HAP-1 (cell line): ENCODE measurements at regions not wholly inside any gene's neighbourhood (a gene's known extent, or its start where the extent isn't known, plus 50 kb on each side); places are given as distances from the start of the nearest gene placed in this dataset.
"Not testable (repeated sequence)": the region's sequence is repeated elsewhere in the genome, so short reads cannot be mapped to it uniquely, and the experiment has no call there.

Experiments used
- DNase-seq, 2 experiments: peaks; one replicate each; pipeline ENCODE4 v3.0.0-alpha.2; 2016 to 2020; ENCODE audit warnings: low spot score in 2 of 2
- H3K27me3 ChIP-seq: fragments of 250-450 bp; sonication (Bioruptor Pico); 2 replicates; pipeline ENCODE4 v1.5.1; 2020; ENCODE audit warnings: low read depth, mild to moderate bottlenecking, moderate library complexity
- H3K36me3 ChIP-seq: fragments of 250-450 bp; sonication (Bioruptor Pico); replicated peaks from 2 replicates; pipeline ENCODE4 v1.5.1; 2020; ENCODE audit warnings: mild to moderate bottlenecking
- H3K4me1 ChIP-seq: fragments of 250-450 bp; sonication (Bioruptor Pico); 2 replicates; pipeline ENCODE4 v1.5.1; 2020; ENCODE audit warnings: mild to moderate bottlenecking
- H3K4me3 ChIP-seq: fragments of 250-450 bp; sonication (Bioruptor Pico); 2 replicates; pipeline ENCODE4 v1.5.1; 2020; ENCODE audit warnings: mild to moderate bottlenecking, moderate library complexity
- H3K9me3 ChIP-seq: fragments of 250-450 bp; sonication (Bioruptor Pico); 2 replicates; pipeline ENCODE4 v1.5.1; 2020; ENCODE audit warnings: mild to moderate bottlenecking, moderate library complexity
- in situ Hi-C: fragments of 300-500 bp; cut with MboI; formaldehyde crosslinking; loops from 3 replicates; pipeline ENCODE4 v1.14.3; 2020; ENCODE audit warnings: low sequenced_read_pairs, inconsistent platforms, mixed read lengths

- H3K27me3 ChIP-seq: peaks cover 3% of the 10 kb centered on the region; the same call in 1 of the 2 replicates
- no peaks in the 10 kb centered on the region for H3K36me3 ChIP-seq
- H3K4me3 ChIP-seq: no peak overlapping the region
- H3K9me3 ChIP-seq: no peaks in the 10 kb centered on the region
- no peaks in the 10 kb centered on the region for H3K4me1 ChIP-seq
- DNase-seq: no peak
- in situ Hi-C loops: no loop called here
Measured at GRCh38 chr3:182516597-182517336, 276.5 kb upstream of the ATP11B start.

GRCh38 chr3:182519569-182519968 lies 273.7 kb upstream of the ATP11B start:
- Histone ChIP-seq H3K36me3 (no peaks in the 10 kb centered on the region), H3K9me3 (no peaks in the 10 kb centered on the region), H3K4me1 (no peaks in the 10 kb centered on the region), H3K4me3 (no peak overlapping the region), H3K27me3 (0 out of 2 replicates have a peak, but pooled peaks cover under 1% of the 10 kb centered on the region)
- no peak for DNase-seq
- in situ Hi-C loops: no loop called here

DNA sequence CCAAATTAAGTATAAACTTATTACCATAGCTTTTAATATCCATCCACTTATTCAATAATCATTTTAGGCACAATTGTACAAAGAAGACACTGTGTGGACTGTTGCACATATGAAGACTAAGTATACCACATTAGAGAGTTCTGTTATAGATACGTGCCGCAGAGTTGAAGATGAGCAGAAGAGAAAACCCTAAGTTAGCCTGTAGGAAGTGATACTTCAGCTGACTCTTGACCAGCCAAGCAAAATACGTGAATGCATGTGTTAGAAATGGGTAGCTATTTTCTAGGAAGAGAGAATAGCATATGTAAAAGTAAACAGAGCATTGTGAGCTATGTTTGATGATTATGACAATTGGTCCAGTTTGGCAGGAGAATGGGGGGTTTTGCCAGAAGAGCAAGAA lies 272.0 kb upstream of the ATP11B start:
- in situ Hi-C loops: no loop called here
- Histone ChIP-seq H3K4me3 (no peak overlapping the region), H3K27me3 (peaks cover 8% of the 10 kb centered on the region), H3K4me1 (no peaks in the 10 kb centered on the region; the same call in 1 of the 2 replicates), H3K36me3 (no peaks in the 10 kb centered on the region), H3K9me3 (no peaks in the 10 kb centered on the region)
- no peak for DNase-seq

- H3K27me3 ChIP-seq: peaks cover 13% of the 10 kb centered on the region
- H3K36me3 ChIP-seq, H3K4me3 ChIP-seq, H3K4me1 ChIP-seq, H3K9me3 ChIP-seq, DNase-seq, in situ Hi-C loops: not testable (repeated sequence)
Measured at GRCh38 chr3:182523424-182523823, 269.9 kb upstream of the ATP11B start.

- Histone ChIP-seq H3K4me1 (no peaks in the 10 kb centered on the region; the same call in 1 of the 2 replicates), H3K27me3 (peaks cover 13% of the 10 kb centered on the region), H3K4me3 (no peak overlapping the region), H3K9me3 (no peaks in the 10 kb centered on the region), H3K36me3 (no peaks in the 10 kb centered on the region)
- no peak for DNase-seq
- in situ Hi-C loops: no loop called here
Measured at GRCh38 chr3:182523836-182524235, 269.5 kb upstream of the ATP11B start.

DNA sequence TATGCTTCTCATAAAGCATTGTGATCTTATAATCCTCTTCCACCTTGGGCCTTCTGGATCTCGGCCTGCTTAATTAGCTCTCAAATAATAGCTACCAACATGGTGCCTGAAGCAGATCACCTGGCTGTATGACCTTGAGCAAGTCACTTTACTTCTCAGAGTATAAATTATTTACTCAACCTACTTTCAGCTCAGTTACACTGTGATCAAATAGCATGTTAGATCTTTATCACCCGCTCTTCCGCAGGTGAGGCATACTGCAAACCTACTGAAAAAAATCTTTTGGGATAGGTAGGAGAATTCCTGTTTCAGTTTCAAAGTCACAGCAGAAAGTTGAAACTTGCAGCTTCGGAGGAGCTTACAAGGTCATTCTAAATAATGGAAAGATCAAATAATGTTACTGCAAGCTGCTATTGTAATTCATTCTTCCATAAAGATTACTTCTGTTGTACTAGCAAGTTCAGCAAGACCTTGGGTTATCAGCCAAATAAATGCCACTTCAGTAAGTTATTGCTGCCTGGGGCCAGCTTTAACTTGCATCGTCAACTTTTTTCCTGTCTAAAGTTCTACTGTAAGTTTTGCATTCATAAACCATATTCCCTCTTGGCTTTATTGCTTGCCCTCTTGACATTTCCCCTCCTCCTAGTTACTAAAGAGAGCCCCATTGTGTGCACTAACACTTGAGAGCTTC lies 268.4 kb upstream of the ATP11B start:
- peak; percentile 27 to 72 for DNase-seq
- Histone ChIP-seq H3K36me3 (no peaks in the 10 kb centered on the region), H3K4me3 (no peak overlapping the region), H3K9me3 (no peaks in the 10 kb centered on the region), H3K4me1 (no peaks in the 10 kb centered on the region; the same call in 1 of the 2 replicates), H3K27me3 (peaks cover 15% of the 10 kb centered on the region)
- in situ Hi-C loops: no loop called here

DNA sequence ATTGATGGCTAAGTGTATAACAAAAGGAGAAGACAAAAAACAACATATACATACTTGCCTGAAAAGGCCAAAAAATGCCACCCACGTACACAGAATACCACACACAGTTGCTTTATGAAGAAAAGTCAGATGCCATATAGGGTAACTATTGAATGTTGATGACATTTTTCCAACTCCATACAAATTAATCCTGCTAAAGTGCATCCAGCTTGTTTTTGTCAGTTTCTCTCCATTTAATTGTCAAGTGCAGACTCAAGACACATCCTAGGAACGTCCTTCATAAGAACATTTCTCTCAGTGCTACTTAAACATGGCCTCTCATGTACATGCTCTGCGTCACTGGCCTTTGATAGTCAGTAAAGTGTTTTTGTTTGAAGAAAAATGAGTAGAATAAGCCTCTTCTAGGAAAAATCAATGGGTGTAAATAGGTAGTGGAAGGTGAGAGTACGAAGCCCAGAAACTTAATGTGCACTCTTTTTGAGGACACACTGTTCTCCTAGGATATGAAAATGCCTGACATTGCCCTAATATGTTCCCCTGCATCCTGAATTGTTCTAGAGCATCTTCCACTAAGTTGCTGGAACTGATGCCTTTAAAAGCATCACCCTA lies 267.4 kb upstream of the ATP11B start:
- no peaks in the 10 kb centered on the region for H3K36me3 ChIP-seq
- no peak overlapping the region for H3K4me3 ChIP-seq
- H3K27me3 ChIP-seq: peaks cover 21% of the 10 kb centered on the region
- no peak for DNase-seq
- in situ Hi-C loops: no loop called here
- H3K9me3 ChIP-seq: no peaks in the 10 kb centered on the region
- no peaks in the 10 kb centered on the region; the same call in 1 of the 2 replicates for H3K4me1 ChIP-seq

DNA sequence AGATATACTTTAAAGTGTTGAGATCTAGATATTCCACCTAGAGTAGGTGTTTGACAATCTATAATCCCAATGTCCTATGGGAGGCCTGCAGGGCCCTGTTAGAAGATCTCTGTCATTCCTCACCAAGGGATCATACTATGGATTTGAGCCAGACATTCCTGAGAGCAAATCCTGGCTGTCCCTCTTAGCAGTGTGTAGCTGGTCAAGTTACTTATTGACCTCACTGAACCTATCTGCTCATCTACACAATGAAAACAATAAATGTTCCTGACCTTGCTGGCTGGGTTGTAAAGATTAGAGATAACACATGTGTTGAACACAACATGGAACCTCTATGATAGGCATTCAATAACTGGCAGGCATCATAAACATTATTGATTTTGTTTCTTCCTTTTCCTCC lies 265.6 kb upstream of the ATP11B start:
- DNase-seq: no peak
- no peaks in the 10 kb centered on the region; the same call in 1 of the 2 replicates for H3K4me1 ChIP-seq
- H3K27me3 ChIP-seq: peaks cover 26% of the 10 kb centered on the region
- H3K4me3 ChIP-seq: no peak overlapping the region
- no peaks in the 10 kb centered on the region for H3K9me3 ChIP-seq
- H3K36me3 ChIP-seq: no peaks in the 10 kb centered on the region
- in situ Hi-C loops: no loop called here

- DNase-seq: no peak
Measured at GRCh38 chr3:182530316-182530715, 263.0 kb upstream of the ATP11B start.

DNA sequence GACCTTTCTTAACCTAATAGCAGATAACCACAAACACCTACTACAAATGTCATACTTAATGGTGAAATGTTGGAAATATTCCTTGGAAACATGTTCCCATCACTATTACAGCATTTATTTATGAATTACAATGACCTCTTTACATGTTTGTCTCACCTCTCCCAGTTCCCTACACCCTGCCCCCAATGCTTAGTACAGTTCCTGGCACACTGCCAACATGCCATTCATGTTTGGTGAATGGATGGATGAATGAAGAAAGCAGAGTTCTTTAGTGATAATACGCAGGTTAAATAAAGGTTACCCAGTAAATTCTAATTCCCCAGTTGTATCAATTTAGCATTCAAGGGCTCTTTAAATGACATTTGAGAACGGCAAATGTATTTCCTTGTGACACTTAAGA lies 259.9 kb upstream of the ATP11B start:
- Histone ChIP-seq H3K27me3 (0 out of 2 replicates have a peak, but pooled peaks cover 13% of the 10 kb centered on the region), H3K4me1 (no peaks in the 10 kb centered on the region), H3K4me3 (no peak overlapping the region), H3K36me3 (no peaks in the 10 kb centered on the region), H3K9me3 (no peaks in the 10 kb centered on the region)
- in situ Hi-C loops: no loop called here
- DNase-seq: peak; percentile 34 to 66

More at GRCh38 chr3:182530316-182530715, 263.0 kb upstream of the ATP11B start:
- H3K27me3 ChIP-seq: peaks cover 26% of the 10 kb centered on the region
- H3K9me3 ChIP-seq: no peaks in the 10 kb centered on the region
- no peak overlapping the region for H3K4me3 ChIP-seq
- no peaks in the 10 kb centered on the region for H3K36me3 ChIP-seq
- in situ Hi-C loops: no loop called here
- no peaks in the 10 kb centered on the region; the same call in 1 of the 2 replicates for H3K4me1 ChIP-seq

DNA sequence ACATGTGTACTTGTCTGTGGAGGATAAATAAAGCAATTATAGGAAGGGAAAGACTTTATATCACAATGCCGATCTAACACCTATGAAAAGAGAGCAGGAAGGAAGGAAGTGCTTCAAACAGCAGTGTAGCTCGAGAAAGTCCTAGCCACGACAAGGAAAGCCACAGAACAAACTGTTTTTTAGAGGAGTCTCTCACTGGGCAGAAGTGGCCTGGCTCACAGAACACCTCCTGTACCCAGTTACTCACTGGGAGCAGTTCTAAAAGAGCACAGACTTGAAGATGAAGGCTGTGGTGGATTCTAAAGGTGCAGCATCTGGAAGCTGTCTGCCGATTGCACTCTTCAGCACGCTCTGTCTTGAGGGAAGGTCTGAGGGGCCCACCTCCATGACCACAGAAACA lies 248.8 kb upstream of the ATP11B start:
- no peaks in the 10 kb centered on the region for H3K4me1 ChIP-seq
- H3K36me3 ChIP-seq: no peaks in the 10 kb centered on the region
- in situ Hi-C loops: no loop called here
- H3K4me3 ChIP-seq: no peak overlapping the region
- peaks cover 10% of the 10 kb centered on the region; the same call in 1 of the 2 replicates for H3K27me3 ChIP-seq
- DNase-seq: no peak
- no peaks in the 10 kb centered on the region for H3K9me3 ChIP-seq

- in situ Hi-C loops: no loop called here
- Histone ChIP-seq H3K9me3 (no peaks in the 10 kb centered on the region), H3K36me3 (no peaks in the 10 kb centered on the region), H3K4me1 (no peaks in the 10 kb centered on the region), H3K4me3 (no peak overlapping the region), H3K27me3 (peaks cover 16% of the 10 kb centered on the region)
- no peak for DNase-seq
Measured at GRCh38 chr3:182562274-182562673, 231.0 kb upstream of the ATP11B start.

GRCh38 chr3:182565916-182566796 lies 227.1 kb upstream of the ATP11B start:
- no peak overlapping the region for H3K4me3 ChIP-seq
- in situ Hi-C loops: no loop called here
- no peaks in the 10 kb centered on the region for H3K36me3 ChIP-seq
- H3K4me1 ChIP-seq: no peaks in the 10 kb centered on the region
- DNase-seq: no peak
- peaks cover 20% of the 10 kb centered on the region for H3K27me3 ChIP-seq
- H3K9me3 ChIP-seq: no peaks in the 10 kb centered on the region
